ENCODE measurements at regions not wholly inside any gene's neighbourhood (a gene's known extent, or its start where the extent isn't known, plus 50 kb on each side); places are given as distances from the start of the nearest gene placed in this dataset.

- Histone ChIP-seq H3K4me3 (no peak overlapping the region), H3K4me1 (replicated peaks in 1 of 2) (peaks cover 24 to 25% of the 10 kb centered on the region in 2 donors), H3K27ac (no peak overlapping the region)
- ATAC-seq (replicated peaks in 6 of 8): peak in 5 of 8 experiments; percentile 78 to 94 (median 81)
- 0 to 50% (median 13%) methylated on average over 1 to 2 of the region's 2 CpGs; no CpG with 5 or more reads in 4 of the 10 experiments for WGBS, 10 experiments
- in situ Hi-C loops (cut with MboI; ENCODE audit: low pct_unique_long_range_greater_than_20kb in 2 of 9, low sequenced_read_pairs in 9 of 9, unreplicated experiment in 9 of 9): no loop called here
Measured at GRCh38 chr10:109726473-109726872, 196.8 kb downstream of the XPNPEP1 start.

GRCh38 chr10:109723305-109723704 is 200.0 kb downstream of the XPNPEP1 start:
- peaks cover 34 to 35% of the 10 kb centered on the region in 2 donors for H3K4me1 ChIP-seq (replicated peaks in 1 of 2)
- H3K27ac ChIP-seq: no peak overlapping the region
- 0 to 90% (median 60%) methylated on average over 1 to 3 of the region's 3 CpGs; no CpG with 5 or more reads in 1 of the 10 experiments for WGBS, 10 experiments
- no peak overlapping the region for H3K4me3 ChIP-seq
- no peak for ATAC-seq (replicated peaks in 6 of 8)
- in situ Hi-C loops (cut with MboI; ENCODE audit: low pct_unique_long_range_greater_than_20kb in 2 of 9, low sequenced_read_pairs in 9 of 9, unreplicated experiment in 9 of 9): no loop called here

- WGBS, 10 experiments: 0 to 93% (median 40%) methylated on average over 1 to 3 of the region's 3 CpGs; no CpG with 5 or more reads in 1 of the 10 experiments
- ATAC-seq (replicated peaks in 6 of 8): peak in 6 of 8 experiments; percentile 60 to 96 (median 92)
- in situ Hi-C loops (cut with MboI; ENCODE audit: low pct_unique_long_range_greater_than_20kb in 2 of 9, low sequenced_read_pairs in 9 of 9, unreplicated experiment in 9 of 9): no loop called here
- Histone ChIP-seq H3K4me3 (no peak overlapping the region), H3K4me1 (replicated peaks in 1 of 2) (peaks cover 31 to 32% of the 10 kb centered on the region in 2 donors), H3K27ac (peak overlapping the region; percentile 17 to 18)
Measured at GRCh38 chr10:109721453-109722064, 201.8 kb downstream of the XPNPEP1 start.

- Histone ChIP-seq H3K4me1 (replicated peaks in 1 of 2) (peaks cover 6 to 8% of the 10 kb centered on the region in 2 donors), H3K4me3 (no peak overlapping the region), H3K27ac (no peak overlapping the region)
- in situ Hi-C loops (cut with MboI; ENCODE audit: low pct_unique_long_range_greater_than_20kb in 2 of 9, low sequenced_read_pairs in 9 of 9, unreplicated experiment in 9 of 9): no loop called here
- peak in 5 of 8 experiments; percentile 70 to 84 (median 72) for ATAC-seq (replicated peaks in 6 of 8)
- 0 to 60% (median 31%) methylated on average over 1 of the region's 1 CpG; no CpG with 5 or more reads in 1 of the 10 experiments for WGBS, 10 experiments
Measured at GRCh38 chr10:109706026-109706560, 217.2 kb downstream of the XPNPEP1 start.

- peak in 5 of 8 experiments; percentile 54 to 74 (median 74) for ATAC-seq (replicated peaks in 6 of 8)
- in situ Hi-C loops (cut with MboI; ENCODE audit: low pct_unique_long_range_greater_than_20kb in 2 of 9, low sequenced_read_pairs in 9 of 9, unreplicated experiment in 9 of 9): no loop called here
- H3K27ac ChIP-seq: no peak overlapping the region
- H3K4me1 ChIP-seq (replicated peaks in 1 of 2): peaks cover 18 to 22% of the 10 kb centered on the region in 2 donors
- no peak overlapping the region for H3K4me3 ChIP-seq
- 0 to 61% (median 23%) methylated on average over 1 to 4 of the region's 5 CpGs; no CpG with 5 or more reads in 4 of the 10 experiments for WGBS, 10 experiments
Measured at GRCh38 chr10:109701633-109702215, 221.6 kb downstream of the XPNPEP1 start.

GRCh38 chr10:109698882-109699664 is 224.2 kb downstream of the XPNPEP1 start:
- H3K4me3 ChIP-seq: no peak overlapping the region
- H3K4me1 ChIP-seq (replicated peaks in 1 of 2): peaks cover 18 to 22% of the 10 kb centered on the region in 2 donors
- no peak overlapping the region for H3K27ac ChIP-seq
- WGBS, 10 experiments: 0 to 86% (median 66%) methylated on average over 1 to 5 of the region's 5 CpGs
- ATAC-seq (replicated peaks in 6 of 8): peak; percentile 18 to 87 (median 63)
- in situ Hi-C loops (cut with MboI; ENCODE audit: low pct_unique_long_range_greater_than_20kb in 2 of 9, low sequenced_read_pairs in 9 of 9, unreplicated experiment in 9 of 9): no loop called here

GRCh38 chr10:109698086-109698485 is 225.2 kb downstream of the XPNPEP1 start:
- in situ Hi-C loops (cut with MboI; ENCODE audit: low pct_unique_long_range_greater_than_20kb in 2 of 9, low sequenced_read_pairs in 9 of 9, unreplicated experiment in 9 of 9): no loop called here
- H3K4me1 ChIP-seq (replicated peaks in 1 of 2): peaks cover 18 to 22% of the 10 kb centered on the region in 2 donors
- H3K27ac ChIP-seq: no peak overlapping the region
- H3K4me3 ChIP-seq: no peak overlapping the region
- no peak for ATAC-seq (replicated peaks in 6 of 8)
- 0 to 100% (median 74%) methylated on average over 1 to 3 of the region's 5 CpGs; no CpG with 5 or more reads in 3 of the 10 experiments for WGBS, 10 experiments

GRCh38 chr10:109696981-109697775 is 226.1 kb downstream of the XPNPEP1 start:
- Histone ChIP-seq H3K27ac (no peak overlapping the region), H3K4me3 (no peak overlapping the region), H3K4me1 (replicated peaks in 1 of 2) (peaks cover 18 to 22% of the 10 kb centered on the region in 2 donors)
- in situ Hi-C loops (cut with MboI; ENCODE audit: low pct_unique_long_range_greater_than_20kb in 2 of 9, low sequenced_read_pairs in 9 of 9, unreplicated experiment in 9 of 9): no loop called here
- ATAC-seq (replicated peaks in 6 of 8): no peak
- 0 to 100% (median 95%) methylated on average over 1 to 3 of the region's 5 CpGs; no CpG with 5 or more reads in 3 of the 10 experiments for WGBS, 10 experiments

GRCh38 chr10:109696462-109696861 is 226.8 kb downstream of the XPNPEP1 start:
- H3K4me1 ChIP-seq (replicated peaks in 1 of 2): peaks cover 12 to 18% of the 10 kb centered on the region in 2 donors
- no peak for ATAC-seq (replicated peaks in 6 of 8)
- 20 to 100% (median 83%) methylated on average over 1 to 2 of the region's 2 CpGs; no CpG with 5 or more reads in 4 of the 10 experiments for WGBS, 10 experiments
- in situ Hi-C loops (cut with MboI; ENCODE audit: low pct_unique_long_range_greater_than_20kb in 2 of 9, low sequenced_read_pairs in 9 of 9, unreplicated experiment in 9 of 9): no loop called here
- no peak overlapping the region for H3K4me3 ChIP-seq
- H3K27ac ChIP-seq: no peak overlapping the region

GRCh38 chr10:109695988-109696387 is 227.3 kb downstream of the XPNPEP1 start:
- Histone ChIP-seq H3K4me3 (no peak overlapping the region), H3K27ac (no peak overlapping the region), H3K4me1 (replicated peaks in 1 of 2) (peaks cover 9 to 16% of the 10 kb centered on the region in 2 donors)
- ATAC-seq (replicated peaks in 6 of 8): no peak
- in situ Hi-C loops (cut with MboI; ENCODE audit: low pct_unique_long_range_greater_than_20kb in 2 of 9, low sequenced_read_pairs in 9 of 9, unreplicated experiment in 9 of 9): no loop called here

GRCh38 chr10:109689785-109690184 is 233.5 kb downstream of the XPNPEP1 start:
- no peak for ATAC-seq (replicated peaks in 6 of 8)
- WGBS, 10 experiments: 0 to 25% (median 0%) methylated on average over 1 of the region's 1 CpG; no CpG with 5 or more reads in 3 of the 10 experiments
- no peaks in the 10 kb centered on the region for H3K4me1 ChIP-seq (replicated peaks in 1 of 2)
- no peak overlapping the region for H3K27ac ChIP-seq
- H3K4me3 ChIP-seq: no peak overlapping the region
- in situ Hi-C loops (cut with MboI; ENCODE audit: low pct_unique_long_range_greater_than_20kb in 2 of 9, low sequenced_read_pairs in 9 of 9, unreplicated experiment in 9 of 9): no loop called here

- ATAC-seq (replicated peaks in 6 of 8): no peak
- H3K27ac ChIP-seq: no peak overlapping the region
- H3K4me3 ChIP-seq: no peak overlapping the region
- in situ Hi-C loops (cut with MboI; ENCODE audit: low pct_unique_long_range_greater_than_20kb in 2 of 9, low sequenced_read_pairs in 9 of 9, unreplicated experiment in 9 of 9): no loop called here
- no peaks in the 10 kb centered on the region for H3K4me1 ChIP-seq (replicated peaks in 1 of 2)
Measured at GRCh38 chr10:109679478-109679877, 243.8 kb downstream of the XPNPEP1 start.
